ENCODE measurements at regions not wholly inside any gene's neighbourhood (a gene's known extent, or its start where the extent isn't known, plus 50 kb on each side); places are given as distances from the start of the nearest gene placed in this dataset.

DNA sequence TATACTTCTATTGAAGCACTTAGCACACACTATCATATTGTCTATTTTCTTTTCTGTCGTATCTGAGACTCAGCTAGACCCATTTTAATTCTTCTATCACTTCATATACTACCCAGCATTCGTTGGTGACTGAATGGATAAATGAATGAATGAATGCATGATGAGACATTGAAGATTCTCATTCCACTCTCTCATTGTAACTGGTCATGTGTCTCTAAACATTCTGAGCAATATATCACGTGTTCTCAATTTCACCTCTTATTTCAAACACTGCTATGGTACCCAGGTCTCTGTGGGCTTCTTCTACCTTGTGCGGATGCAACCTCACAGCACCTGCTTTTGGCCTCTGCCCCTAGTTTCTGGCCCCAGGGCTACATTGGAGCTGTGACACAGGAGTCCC, 65.2 kb upstream of the USPL1 start:
- TF ChIP-seq EZH2 (IDR thresholded peaks at IDR 0.05; ENCODE audit: insufficient read depth, poor library complexity, severe bottlenecking) (no peak), EZH2phosphoT487 (IDR thresholded peaks at IDR 0.05; ENCODE audit: insufficient read depth, low read depth) (no peak)

All from GM23248 (cell line).